ENCODE measurements at regions not wholly inside any gene's neighbourhood (a gene's known extent, or its start where the extent isn't known, plus 50 kb on each side); places are given as distances from the start of the nearest gene placed in this dataset.

DNA sequence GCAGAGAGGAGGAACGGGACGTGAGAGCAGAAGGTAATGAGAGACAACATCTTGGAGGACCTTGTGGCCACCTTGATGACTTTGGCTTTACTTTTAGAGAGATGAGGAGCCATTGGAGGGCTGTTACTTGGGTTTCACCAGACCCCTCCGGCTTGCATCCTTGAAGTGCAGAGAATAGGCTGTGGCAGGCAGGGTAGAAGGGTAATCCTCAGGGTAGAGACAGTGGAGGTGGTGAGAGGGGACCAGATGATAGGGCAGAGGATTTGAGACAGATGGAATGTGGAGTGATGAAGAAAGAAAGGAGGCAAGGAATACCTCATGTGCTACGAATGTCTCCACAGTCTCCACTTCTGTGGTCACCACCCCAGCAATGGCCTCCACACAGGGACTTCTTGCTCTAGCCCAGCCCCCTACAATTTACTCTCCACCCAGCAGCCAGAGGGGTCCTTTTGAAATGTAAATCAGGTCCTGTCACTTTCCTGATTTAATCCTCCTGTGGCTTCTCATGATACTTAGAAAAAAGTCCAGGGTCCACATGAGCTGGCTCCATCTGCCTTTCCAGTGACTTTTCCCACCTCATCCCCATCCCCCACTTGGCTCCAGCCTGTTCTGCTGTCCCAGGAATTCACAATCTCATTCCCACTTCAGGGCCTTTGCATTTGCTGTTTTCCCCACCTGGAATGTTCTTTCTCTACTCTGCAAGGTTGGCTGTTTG lies 115.0 kb downstream of the PJA1 start:
- TF ChIP-seq, protein P1, sequence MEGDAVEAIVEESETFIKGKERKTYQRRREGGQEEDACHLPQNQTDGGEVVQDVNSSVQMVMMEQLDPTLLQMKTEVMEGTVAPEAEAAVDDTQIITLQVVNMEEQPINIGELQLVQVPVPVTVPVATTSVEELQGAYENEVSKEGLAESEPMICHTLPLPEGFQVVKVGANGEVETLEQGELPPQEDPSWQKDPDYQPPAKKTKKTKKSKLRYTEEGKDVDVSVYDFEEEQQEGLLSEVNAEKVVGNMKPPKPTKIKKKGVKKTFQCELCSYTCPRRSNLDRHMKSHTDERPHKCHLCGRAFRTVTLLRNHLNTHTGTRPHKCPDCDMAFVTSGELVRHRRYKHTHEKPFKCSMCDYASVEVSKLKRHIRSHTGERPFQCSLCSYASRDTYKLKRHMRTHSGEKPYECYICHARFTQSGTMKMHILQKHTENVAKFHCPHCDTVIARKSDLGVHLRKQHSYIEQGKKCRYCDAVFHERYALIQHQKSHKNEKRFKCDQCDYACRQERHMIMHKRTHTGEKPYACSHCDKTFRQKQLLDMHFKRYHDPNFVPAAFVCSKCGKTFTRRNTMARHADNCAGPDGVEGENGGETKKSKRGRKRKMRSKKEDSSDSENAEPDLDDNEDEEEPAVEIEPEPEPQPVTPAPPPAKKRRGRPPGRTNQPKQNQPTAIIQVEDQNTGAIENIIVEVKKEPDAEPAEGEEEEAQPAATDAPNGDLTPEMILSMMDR (conservative IDR thresholded peaks at IDR 0.05; ENCODE audit: low read length) = no peak
- DNase-seq (ENCODE audit: low read depth) = no peak

DNA sequence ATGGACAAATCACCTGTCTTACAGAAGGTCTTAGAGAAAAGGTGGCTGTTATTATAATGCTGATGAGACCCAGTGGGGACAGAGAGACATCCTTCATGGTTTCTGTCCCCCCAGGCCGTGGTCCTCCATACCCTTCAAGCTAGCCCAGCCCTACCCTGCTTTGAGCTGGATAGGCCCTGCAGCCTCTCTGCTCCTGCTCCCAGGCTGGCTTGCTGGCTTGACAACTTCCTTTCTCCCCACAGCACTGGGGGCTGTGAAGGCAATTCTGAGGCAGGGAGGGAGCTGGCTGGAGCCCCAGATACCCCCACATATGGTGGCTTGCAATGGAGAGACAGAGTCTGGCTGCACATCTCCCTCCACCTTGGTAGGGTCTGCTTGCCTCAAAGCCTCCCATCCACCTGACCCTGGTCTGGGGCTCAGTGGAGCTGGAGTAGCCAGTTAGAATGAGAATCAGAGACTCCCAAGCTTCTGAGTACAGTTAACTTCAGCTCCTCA lies 118.2 kb downstream of the PJA1 start:
- no peak for DNase-seq (ENCODE audit: low read depth)
- no peak overlapping the region for H3K4me3 ChIP-seq (ENCODE audit: low read length)
- TF ChIP-seq, protein P1 (conservative IDR thresholded peaks at IDR 0.05; ENCODE audit: low read length) = no peak

More for the DNA sequence above, 115.0 kb downstream of the PJA1 start:
- H3K4me3 ChIP-seq (ENCODE audit: low read length) = no peak overlapping the region

DNA sequence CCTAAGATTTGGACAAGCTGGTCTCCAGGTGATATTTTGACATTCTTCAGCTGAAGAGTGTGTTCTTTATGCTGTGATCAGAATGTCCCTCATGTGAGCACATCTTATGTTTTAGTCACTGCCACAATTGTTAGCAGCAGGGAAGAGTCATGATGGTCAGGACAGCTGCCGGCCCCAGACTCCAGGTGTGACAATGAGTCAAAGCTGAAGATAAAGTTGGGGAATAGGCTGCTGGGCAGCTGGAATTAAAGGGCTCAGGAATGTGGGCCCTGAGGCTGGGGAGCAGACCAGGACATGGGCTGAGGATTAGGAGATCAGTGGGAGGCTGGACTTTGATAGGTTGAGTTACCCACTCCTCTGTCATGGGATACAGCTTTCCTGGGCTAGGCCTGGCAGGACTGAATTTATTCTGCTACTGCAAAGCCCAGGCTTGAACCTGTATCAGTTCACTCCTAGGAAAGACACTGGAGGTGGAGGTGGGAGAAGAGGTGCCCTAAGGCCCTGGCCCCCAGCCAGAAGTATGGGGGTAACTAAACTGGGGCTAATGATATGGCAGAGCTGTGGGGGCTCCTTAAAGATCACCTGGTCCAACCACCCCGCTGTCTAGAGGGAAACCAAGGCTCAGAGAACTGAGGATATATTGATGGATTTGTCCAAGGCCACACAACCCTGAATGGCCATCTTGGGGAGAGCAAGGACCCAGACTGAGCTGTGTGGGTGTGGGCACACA lies 119.5 kb downstream of the PJA1 start:
- DNase-seq (ENCODE audit: low read depth) = no peak
- H3K4me3 ChIP-seq (ENCODE audit: low read length) = no peak overlapping the region
- TF ChIP-seq, protein P1 (conservative IDR thresholded peaks at IDR 0.05; ENCODE audit: low read length) = no peak

DNA sequence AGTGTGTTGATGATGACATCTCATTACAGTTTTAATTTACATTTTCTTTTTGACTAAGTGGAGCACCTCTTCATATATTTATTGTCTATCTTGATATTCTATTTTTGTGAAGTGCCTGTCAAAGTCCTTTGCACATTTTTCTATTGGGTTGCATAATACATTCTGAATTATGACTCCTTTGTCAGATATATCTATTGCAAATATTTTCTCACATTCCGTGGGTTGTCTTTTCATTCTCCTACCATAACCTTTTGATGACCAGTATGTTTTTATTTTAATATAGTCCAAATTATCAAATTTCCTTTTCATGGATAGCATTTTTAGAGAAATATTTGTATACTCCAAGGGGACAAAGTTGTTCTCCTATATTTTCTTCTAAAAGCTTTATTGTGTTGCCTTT lies 126.4 kb downstream of the PJA1 start:
- TF ChIP-seq, protein P1 (conservative IDR thresholded peaks at IDR 0.05; ENCODE audit: low read length) = no peak
- no peak overlapping the region for H3K4me3 ChIP-seq (ENCODE audit: low read length)
- DNase-seq (ENCODE audit: low read depth) = peak; percentile 13

DNA sequence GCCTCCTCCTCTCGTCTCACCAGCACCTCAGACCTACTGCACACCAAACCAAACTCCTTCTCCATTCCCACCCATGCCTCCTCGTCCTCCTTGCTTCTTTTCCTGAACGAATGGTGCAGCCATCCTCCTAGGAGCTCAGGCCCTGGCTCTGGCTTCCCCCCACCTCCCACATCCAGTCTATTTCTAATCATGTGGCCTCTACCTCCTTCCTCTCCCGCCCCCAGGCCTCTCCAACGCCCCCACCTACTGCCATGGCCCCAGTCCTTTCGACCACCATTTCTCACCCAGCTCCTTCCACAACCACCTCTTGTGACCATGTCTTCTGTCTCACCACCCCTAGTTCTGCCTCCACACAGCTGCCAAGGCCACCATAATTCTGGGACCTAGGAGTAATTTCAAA lies 127.1 kb downstream of the PJA1 start:
- no peak for DNase-seq (ENCODE audit: low read depth)
- H3K4me3 ChIP-seq (ENCODE audit: low read length) = no peak overlapping the region
- TF ChIP-seq, protein P1 (conservative IDR thresholded peaks at IDR 0.05; ENCODE audit: low read length) = no peak

DNA sequence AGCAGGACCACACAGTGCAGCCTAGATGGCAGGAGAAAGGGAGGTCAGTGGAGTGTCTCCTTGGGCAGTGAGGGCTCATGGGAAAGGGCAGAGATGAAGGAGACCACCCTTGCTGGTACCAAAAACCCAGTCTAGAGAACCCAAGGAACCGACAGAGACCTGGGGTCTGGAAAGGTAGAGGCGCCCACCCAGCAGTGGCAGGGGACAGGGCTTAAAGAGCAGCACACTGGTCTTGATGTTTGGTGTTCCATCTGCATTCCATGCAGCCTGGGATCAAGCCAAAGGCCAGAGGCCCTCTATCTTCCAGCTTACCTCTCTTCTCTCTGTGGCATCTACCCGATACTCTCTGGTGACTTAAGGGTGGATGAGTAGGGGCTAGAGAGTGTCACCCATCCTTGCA lies 127.5 kb downstream of the PJA1 start:
- H3K4me3 ChIP-seq (ENCODE audit: low read length) = no peak overlapping the region
- TF ChIP-seq, protein P1 (conservative IDR thresholded peaks at IDR 0.05; ENCODE audit: low read length) = no peak
- no peak for DNase-seq (ENCODE audit: low read depth)
